PFSK-1 (cell line): ENCODE measurements at regions not wholly inside any gene's neighbourhood (a gene's known extent, or its start where the extent isn't known, plus 50 kb on each side); places are given as distances from the start of the nearest gene placed in this dataset.

Source experiments
- FOXP2 ChIP-seq: optimal IDR thresholded peaks from 2 replicates; pipeline ENCODE3; 2011; ENCODE audit warnings: borderline replicate concordance, control low read depth, inconsistent platforms; ENCODE audit not compliant: insufficient read depth; ENCODE audit errors: extremely low read length, extremely low read depth
- POLR2AphosphoS5 ChIP-seq: IDR thresholded peaks from 2 replicates; pipeline ENCODE4 v1.6.1; 2012; ENCODE audit warnings: low read depth, mild to moderate bottlenecking, control low read depth, low read length, moderate library complexity
- REST ChIP-seq, 2 experiments: IDR thresholded peaks; 2 replicates each; pipeline versions ENCODE4 v1.6.1 to v1.8.0; 2011 to 2012; ENCODE audit warnings: low read depth in 2 of 2, low read length in 2 of 2, control low read depth in 1 of 2, inconsistent platforms in 1 of 2, mild to moderate bottlenecking in 1 of 2, moderate library complexity in 1 of 2; ENCODE audit not compliant: insufficient read depth in 1 of 2
- SIN3A ChIP-seq: IDR thresholded peaks from 2 replicates; pipeline ENCODE4 v1.6.1; 2012; ENCODE audit warnings: mild to moderate bottlenecking, low read length, moderate library complexity, borderline replicate concordance; ENCODE audit not compliant: insufficient read depth
- TAF1 ChIP-seq: IDR thresholded peaks from 2 replicates; pipeline ENCODE4 v1.6.1; 2012; ENCODE audit warnings: low read length, control low read depth, borderline replicate concordance; ENCODE audit not compliant: insufficient read depth

GRCh38 chr20:54355631-54356280, 119.6 kb upstream of the DOK5 start:
- TF ChIP-seq TAF1 (no peak), POLR2AphosphoS5 (no peak), FOXP2 (no peak), REST (IDR thresholded peaks at IDR 0.05; ENCODE audit: insufficient read depth in 1 of 2, low read depth in 2 of 2, low read length in 2 of 2) (no peak), SIN3A (no peak)

- no peak for TF ChIP-seq POLR2AphosphoS5
- TF ChIP-seq FOXP2: no peak
- TF ChIP-seq SIN3A: no peak
- no peak for TF ChIP-seq TAF1
- no peak for TF ChIP-seq REST (IDR thresholded peaks at IDR 0.05; ENCODE audit: insufficient read depth in 1 of 2, low read depth in 2 of 2, low read length in 2 of 2)
Observed at GRCh38 chr20:54356801-54357200, 118.6 kb upstream of the DOK5 start.

- TF ChIP-seq TAF1 (no peak), SIN3A (no peak), REST (IDR thresholded peaks at IDR 0.05; ENCODE audit: insufficient read depth in 1 of 2, low read depth in 2 of 2, low read length in 2 of 2) (no peak), FOXP2 (no peak), POLR2AphosphoS5 (no peak)
Observed at GRCh38 chr20:54361475-54361874, 113.9 kb upstream of the DOK5 start.

GRCh38 chr20:54362283-54362682, 113.1 kb upstream of the DOK5 start:
- TF ChIP-seq SIN3A (no peak), FOXP2 (no peak), POLR2AphosphoS5 (no peak), TAF1 (no peak), REST (IDR thresholded peaks at IDR 0.05; ENCODE audit: insufficient read depth in 1 of 2, low read depth in 2 of 2, low read length in 2 of 2) (no peak)

- no peak for TF ChIP-seq FOXP2
- no peak for TF ChIP-seq REST (IDR thresholded peaks at IDR 0.05; ENCODE audit: insufficient read depth in 1 of 2, low read depth in 2 of 2, low read length in 2 of 2)
- TF ChIP-seq TAF1: no peak
- TF ChIP-seq POLR2AphosphoS5: no peak
- TF ChIP-seq SIN3A: no peak
Observed at GRCh38 chr20:54364365-54364764, 111.0 kb upstream of the DOK5 start.
